ENCODE measurements at regions not wholly inside any gene's neighbourhood (a gene's known extent, or its start where the extent isn't known, plus 50 kb on each side); places are given as distances from the start of the nearest gene placed in this dataset.

- H3K9me3 ChIP-seq (replicated peaks; ENCODE audit: control insufficient read depth, insufficient read depth, low read length): no peaks in the 10 kb centered on the region
- POLR2A ChIA-PET: no interaction called here
- peaks cover 6% of the 10 kb centered on the region for H3K4me1 ChIP-seq (ENCODE audit: control insufficient read depth, extremely low read depth, insufficient read depth, low read length)
- TF ChIP-seq FOS (IDR thresholded peaks at IDR 0.05; ENCODE audit: borderline replicate concordance, insufficient read depth, low read length) (peak; percentile 51), POLR2A (IDR thresholded peaks at IDR 0.05; ENCODE audit: low read depth, low read length) (no peak), GATA2 (IDR thresholded peaks at IDR 0.05; ENCODE audit: insufficient read depth, insufficient read length, low read depth, low read length) (no peak), POLR2AphosphoS5 (IDR thresholded peaks at IDR 0.05; ENCODE audit: insufficient read depth, low read depth, low read length) (no peak), MYC (IDR thresholded peaks at IDR 0.05; ENCODE audit: low read depth, low read length) (no peak), JUN (IDR thresholded peaks at IDR 0.05; ENCODE audit: borderline replicate concordance, insufficient read depth, insufficient read length, low read depth) (peak; percentile 17), EZH2 (IDR thresholded peaks at IDR 0.05; ENCODE audit: borderline replicate concordance, low read depth, low read length, severe bottlenecking) (no peak)
- TF ChIP-seq, protein P1, sequence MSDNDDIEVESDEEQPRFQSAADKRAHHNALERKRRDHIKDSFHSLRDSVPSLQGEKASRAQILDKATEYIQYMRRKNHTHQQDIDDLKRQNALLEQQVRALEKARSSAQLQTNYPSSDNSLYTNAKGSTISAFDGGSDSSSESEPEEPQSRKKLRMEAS (IDR thresholded peaks at IDR 0.05; ENCODE audit: insufficient read depth, insufficient read length): no peak
- TF ChIP-seq, protein P2, sequence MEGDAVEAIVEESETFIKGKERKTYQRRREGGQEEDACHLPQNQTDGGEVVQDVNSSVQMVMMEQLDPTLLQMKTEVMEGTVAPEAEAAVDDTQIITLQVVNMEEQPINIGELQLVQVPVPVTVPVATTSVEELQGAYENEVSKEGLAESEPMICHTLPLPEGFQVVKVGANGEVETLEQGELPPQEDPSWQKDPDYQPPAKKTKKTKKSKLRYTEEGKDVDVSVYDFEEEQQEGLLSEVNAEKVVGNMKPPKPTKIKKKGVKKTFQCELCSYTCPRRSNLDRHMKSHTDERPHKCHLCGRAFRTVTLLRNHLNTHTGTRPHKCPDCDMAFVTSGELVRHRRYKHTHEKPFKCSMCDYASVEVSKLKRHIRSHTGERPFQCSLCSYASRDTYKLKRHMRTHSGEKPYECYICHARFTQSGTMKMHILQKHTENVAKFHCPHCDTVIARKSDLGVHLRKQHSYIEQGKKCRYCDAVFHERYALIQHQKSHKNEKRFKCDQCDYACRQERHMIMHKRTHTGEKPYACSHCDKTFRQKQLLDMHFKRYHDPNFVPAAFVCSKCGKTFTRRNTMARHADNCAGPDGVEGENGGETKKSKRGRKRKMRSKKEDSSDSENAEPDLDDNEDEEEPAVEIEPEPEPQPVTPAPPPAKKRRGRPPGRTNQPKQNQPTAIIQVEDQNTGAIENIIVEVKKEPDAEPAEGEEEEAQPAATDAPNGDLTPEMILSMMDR (IDR thresholded peaks at IDR 0.05; ENCODE audit: extremely low read depth in 1 of 2, insufficient read depth in 1 of 2, low read depth in 1 of 2, low read length in 2 of 2): no peak
- H3K27me3 ChIP-seq (ENCODE audit: control insufficient read depth in 2 of 2, insufficient read depth in 2 of 2, low read length in 2 of 2): peaks cover 0 to 5% of the 10 kb centered on the region in 2 experiments
- DNase-seq (ENCODE audit: low read depth, low spot score) (peak; percentile 14), FAIRE-seq (peak; percentile 64)
- H3K4me2 ChIP-seq (ENCODE audit: insufficient read depth, low read length): no peak overlapping the region
- no peak overlapping the region for H2AFZ ChIP-seq (ENCODE audit: low read depth, low read length)
- no peak overlapping the region for H3K4me3 ChIP-seq (replicated peaks in 1 of 3; ENCODE audit: insufficient read depth in 1 of 3, low read depth in 1 of 3, low read length in 3 of 3)
- no peak overlapping the region for H3K27ac ChIP-seq (ENCODE audit: insufficient read depth, low read depth, low read length)
- dilution Hi-C loops (cut with MboI; ENCODE audit: extremely low pct_ligation_motif_present, low sequenced_read_pairs) (no loop called here), intact Hi-C loops (cut with micrococcal nuclease) (no loop called here)
- CTCF ChIA-PET: interaction anchor here (1.1 kb wide), 1 partner anchor 25 kb away, joined by 3 read pairs; no protein-coding TSS in a partner anchor
- no peaks in the 10 kb centered on the region for H4K20me1 ChIP-seq (replicated peaks; ENCODE audit: control insufficient read depth, extremely low read depth, insufficient read depth, low read length)
- no peaks in the 10 kb centered on the region for H3K79me2 ChIP-seq (ENCODE audit: control insufficient read depth, insufficient read depth, low read length)
- BruUV-seq (replicated peaks): no TSS peak
- H3K9me1 ChIP-seq (replicated peaks; ENCODE audit: control insufficient read depth, extremely low read depth, insufficient read depth, low read length): no peaks in the 10 kb centered on the region
- no peaks in the 10 kb centered on the region for H3K36me3 ChIP-seq (ENCODE audit: control insufficient read depth in 2 of 2, extremely low read depth in 1 of 2, insufficient read depth in 2 of 2, low read length in 2 of 2)
- no peak overlapping the region for H3K9ac ChIP-seq (replicated peaks; ENCODE audit: extremely low read depth, insufficient read depth, low read length)
Observed at GRCh38 chr3:66554178-66554577, 53.4 kb upstream of the LRIG1 start.

All from endothelial cell of umbilical vein (primary cell).